Endothelial cell (in vitro differentiated cells): ENCODE measurements at regions not wholly inside any gene's neighbourhood (a gene's known extent, or its start where the extent isn't known, plus 50 kb on each side); places are given as distances from the start of the nearest gene placed in this dataset.

Source experiments
- DNase-seq: peaks from one replicate; pipeline ENCODE4 v3.0.0; 2021; ENCODE audit warnings: low spot score
- H3K27ac Mint-ChIP-seq: one replicate; pipeline ENCODE4 v1.8.0; 2021; ENCODE audit warnings: mixed read lengths, inconsistent platforms; ENCODE audit not compliant: unreplicated experiment
- H3K27me3 Mint-ChIP-seq: one replicate; pipeline ENCODE4 v1.8.0; 2021; ENCODE audit warnings: mild to moderate bottlenecking, moderate library complexity, mixed read lengths, inconsistent platforms; ENCODE audit not compliant: unreplicated experiment
- H3K36me3 Mint-ChIP-seq: one replicate; pipeline ENCODE4 v1.8.0; 2021; ENCODE audit warnings: mild to moderate bottlenecking, low read depth, mixed read lengths, inconsistent platforms; ENCODE audit not compliant: unreplicated experiment
- H3K4me1 Mint-ChIP-seq: one replicate; pipeline ENCODE4 v1.8.0; 2021; ENCODE audit warnings: mild to moderate bottlenecking, mixed read lengths, inconsistent platforms; ENCODE audit not compliant: unreplicated experiment
- H3K4me3 Mint-ChIP-seq: one replicate; pipeline ENCODE4 v1.8.0; 2021; ENCODE audit warnings: mild to moderate bottlenecking, mixed read lengths, inconsistent platforms; ENCODE audit not compliant: unreplicated experiment
- H3K9me3 Mint-ChIP-seq: one replicate; pipeline ENCODE4 v1.8.0; 2021; ENCODE audit warnings: mixed read lengths, inconsistent platforms; ENCODE audit not compliant: unreplicated experiment
- TF ChIP-seq, protein P1 (sequence below): fragments of 200-600 bp; sonication (generic); IDR thresholded peaks from one replicate; pipeline ENCODE4 v1.5.0; 2021; ENCODE audit warnings: antibody characterized with exemption; ENCODE audit not compliant: unreplicated experiment

DNA sequence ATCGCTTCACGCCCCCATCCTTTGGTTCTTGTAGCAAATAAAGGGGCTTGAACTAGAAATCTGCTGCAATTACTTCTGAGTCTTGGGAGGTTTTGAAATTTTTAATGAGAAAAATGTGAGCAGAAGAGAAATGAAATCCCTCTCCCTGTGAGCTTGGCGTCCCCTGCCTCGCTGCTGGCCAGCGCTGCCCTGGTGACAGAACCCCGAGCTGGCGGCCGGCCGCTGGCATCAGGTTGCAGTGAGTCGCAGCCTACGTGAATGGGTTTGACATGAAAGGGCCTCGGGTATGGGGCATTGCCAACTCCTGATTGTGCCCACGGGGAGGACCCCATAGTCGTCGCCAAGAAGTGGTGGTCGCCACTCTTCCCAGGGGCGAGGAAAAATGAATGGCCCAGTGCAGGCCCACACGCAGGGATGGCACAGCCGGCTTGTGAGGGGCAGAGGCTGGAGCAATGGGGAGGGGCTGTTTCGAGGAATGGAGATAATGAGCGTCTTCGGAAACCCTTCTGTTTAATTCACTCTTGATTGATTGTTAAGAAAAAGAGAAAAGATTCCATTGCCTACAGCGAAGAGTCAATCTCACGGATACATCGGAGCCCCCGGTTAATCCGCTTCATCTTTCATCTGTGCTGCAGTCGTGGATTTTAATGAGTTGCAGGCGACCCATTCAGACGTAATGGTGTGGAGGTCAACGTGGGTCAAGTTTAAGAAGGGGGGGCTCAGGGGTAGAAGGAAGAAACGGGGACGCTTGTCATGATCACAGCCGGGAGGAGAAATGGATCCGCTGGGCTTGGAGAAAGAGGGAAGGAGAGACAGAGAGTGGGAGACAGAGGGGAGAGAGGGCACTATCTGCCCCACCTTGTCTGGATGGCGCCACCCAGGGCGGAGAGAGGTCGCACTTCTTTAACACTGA lies 380.1 kb downstream of the THBS2 start:
- no peaks in the 10 kb centered on the region for H3K4me1 Mint-ChIP-seq
- no peaks in the 10 kb centered on the region for H3K36me3 Mint-ChIP-seq
- H3K27ac Mint-ChIP-seq, result no peak overlapping the region
- TF ChIP-seq, protein P1, sequence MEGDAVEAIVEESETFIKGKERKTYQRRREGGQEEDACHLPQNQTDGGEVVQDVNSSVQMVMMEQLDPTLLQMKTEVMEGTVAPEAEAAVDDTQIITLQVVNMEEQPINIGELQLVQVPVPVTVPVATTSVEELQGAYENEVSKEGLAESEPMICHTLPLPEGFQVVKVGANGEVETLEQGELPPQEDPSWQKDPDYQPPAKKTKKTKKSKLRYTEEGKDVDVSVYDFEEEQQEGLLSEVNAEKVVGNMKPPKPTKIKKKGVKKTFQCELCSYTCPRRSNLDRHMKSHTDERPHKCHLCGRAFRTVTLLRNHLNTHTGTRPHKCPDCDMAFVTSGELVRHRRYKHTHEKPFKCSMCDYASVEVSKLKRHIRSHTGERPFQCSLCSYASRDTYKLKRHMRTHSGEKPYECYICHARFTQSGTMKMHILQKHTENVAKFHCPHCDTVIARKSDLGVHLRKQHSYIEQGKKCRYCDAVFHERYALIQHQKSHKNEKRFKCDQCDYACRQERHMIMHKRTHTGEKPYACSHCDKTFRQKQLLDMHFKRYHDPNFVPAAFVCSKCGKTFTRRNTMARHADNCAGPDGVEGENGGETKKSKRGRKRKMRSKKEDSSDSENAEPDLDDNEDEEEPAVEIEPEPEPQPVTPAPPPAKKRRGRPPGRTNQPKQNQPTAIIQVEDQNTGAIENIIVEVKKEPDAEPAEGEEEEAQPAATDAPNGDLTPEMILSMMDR, result no peak
- no peak overlapping the region for H3K4me3 Mint-ChIP-seq
- peaks cover 9% of the 10 kb centered on the region for H3K27me3 Mint-ChIP-seq
- H3K9me3 Mint-ChIP-seq, result no peaks in the 10 kb centered on the region
- no peak for DNase-seq

DNA sequence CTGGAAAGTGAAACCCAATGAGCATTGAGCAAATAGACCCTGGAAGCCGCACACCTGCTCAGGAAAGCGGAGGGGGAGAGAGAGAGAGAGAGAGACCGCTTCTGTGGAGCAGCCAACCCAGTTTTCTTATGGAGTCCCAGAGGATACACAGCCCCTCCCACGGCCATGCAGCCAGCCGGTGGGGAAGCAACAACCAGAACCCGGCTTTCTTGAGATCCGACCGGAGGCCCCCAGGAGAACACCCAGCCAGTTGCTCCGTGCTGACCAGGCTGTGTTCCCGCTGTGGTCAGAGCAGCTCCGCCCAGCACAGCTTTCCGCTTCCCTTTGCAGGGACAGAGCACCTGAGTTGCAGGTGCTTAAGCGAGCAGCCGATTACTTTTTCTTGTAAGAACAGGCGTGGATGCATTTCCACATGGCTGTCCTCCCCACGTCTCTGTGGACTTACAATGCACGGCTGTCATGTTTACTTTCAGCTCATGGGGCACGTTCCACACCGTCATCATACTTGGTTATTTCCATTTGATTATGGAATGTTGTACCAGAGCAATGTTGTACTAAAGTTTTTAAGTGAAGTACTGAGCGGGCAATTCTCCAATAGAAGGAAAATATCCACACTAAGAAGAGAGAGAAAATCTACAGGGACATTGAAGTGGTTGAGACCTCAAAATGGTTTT lies 381.9 kb downstream of the THBS2 start:
- TF ChIP-seq, protein P1, result no peak
- H3K9me3 Mint-ChIP-seq, result no peaks in the 10 kb centered on the region
- H3K27me3 Mint-ChIP-seq, result peaks cover 10% of the 10 kb centered on the region
- no peaks in the 10 kb centered on the region for H3K36me3 Mint-ChIP-seq
- no peak overlapping the region for H3K27ac Mint-ChIP-seq
- H3K4me3 Mint-ChIP-seq, result no peak overlapping the region
- no peaks in the 10 kb centered on the region for H3K4me1 Mint-ChIP-seq
- DNase-seq, result no peak

DNA sequence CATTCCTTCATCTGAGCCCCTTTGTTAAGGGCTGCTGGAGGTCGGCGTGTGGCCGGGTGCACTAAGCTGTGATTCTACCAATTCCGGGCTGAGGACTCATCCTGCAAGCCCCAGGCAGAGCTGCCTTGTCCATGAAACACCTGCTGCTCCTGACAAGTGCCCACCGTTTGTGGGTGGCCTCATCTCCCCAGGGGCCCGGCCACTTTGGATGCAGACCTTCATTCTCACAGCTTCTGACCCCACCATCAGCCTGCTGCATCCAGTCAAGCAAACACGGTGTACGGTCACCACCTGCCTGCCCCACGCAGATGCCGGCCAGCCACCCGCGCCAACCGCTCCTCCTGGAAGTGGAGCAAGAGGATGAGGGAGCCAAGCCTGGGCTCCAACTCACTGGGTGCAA lies 382.7 kb downstream of the THBS2 start:
- TF ChIP-seq, protein P1, result no peak
- H3K27ac Mint-ChIP-seq, result no peak overlapping the region
- H3K4me1 Mint-ChIP-seq, result no peaks in the 10 kb centered on the region
- no peak overlapping the region for H3K4me3 Mint-ChIP-seq
- H3K36me3 Mint-ChIP-seq, result no peaks in the 10 kb centered on the region
- DNase-seq, result no peak
- H3K27me3 Mint-ChIP-seq, result peaks cover 10% of the 10 kb centered on the region
- H3K9me3 Mint-ChIP-seq, result no peaks in the 10 kb centered on the region

DNA sequence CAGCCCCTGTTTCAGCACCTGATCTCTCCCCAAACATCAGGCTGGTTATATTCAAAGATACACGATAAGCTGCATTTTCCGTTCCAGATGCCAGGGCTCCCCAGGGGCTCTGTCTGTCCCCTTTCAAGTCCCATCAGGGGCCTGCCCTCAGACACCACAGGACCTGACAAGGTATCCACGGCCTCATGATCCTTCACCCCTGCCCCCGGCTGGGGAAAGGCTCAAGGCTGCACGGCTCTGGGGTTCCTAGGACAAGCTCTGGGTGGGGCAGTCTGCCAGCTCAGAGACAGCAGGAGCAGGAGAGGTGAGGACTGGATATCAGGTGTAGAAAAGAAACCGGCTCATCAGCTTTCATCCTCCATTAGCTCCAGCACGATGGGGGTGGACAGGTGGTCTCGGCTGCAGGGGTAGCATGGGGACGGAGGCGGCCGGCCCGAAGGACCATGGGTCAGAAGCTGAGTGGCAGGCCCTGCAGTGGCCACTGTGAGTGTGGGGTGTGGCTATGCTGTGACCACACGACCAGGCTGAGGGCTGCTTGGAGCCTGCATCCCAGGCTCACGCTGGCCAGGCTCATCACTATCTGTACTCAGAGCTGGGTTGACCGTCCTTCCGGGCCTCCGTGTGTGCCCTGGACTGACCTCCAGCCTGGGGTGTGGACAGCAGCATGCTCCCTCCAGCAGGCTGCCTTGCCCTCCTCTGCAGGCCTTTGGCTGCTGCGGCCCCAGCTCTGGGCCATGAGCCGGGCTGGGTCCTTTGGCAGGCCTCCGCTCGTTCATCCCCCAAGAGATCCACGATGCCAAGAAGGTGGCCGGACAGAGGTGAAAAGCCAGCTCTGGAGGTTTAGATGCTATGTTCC lies 386.2 kb downstream of the THBS2 start:
- no peak overlapping the region for H3K27ac Mint-ChIP-seq
- TF ChIP-seq, protein P1, result no peak
- H3K4me3 Mint-ChIP-seq, result no peak overlapping the region
- H3K9me3 Mint-ChIP-seq, result no peaks in the 10 kb centered on the region
- DNase-seq, result no peak
- no peaks in the 10 kb centered on the region for H3K4me1 Mint-ChIP-seq
- peaks cover 2% of the 10 kb centered on the region for H3K27me3 Mint-ChIP-seq
- H3K36me3 Mint-ChIP-seq, result no peaks in the 10 kb centered on the region
